PC-9 (cell line): ENCODE measurements at regions not wholly inside any gene's neighbourhood (a gene's known extent, or its start where the extent isn't known, plus 50 kb on each side); places are given as distances from the start of the nearest gene placed in this dataset.

Experiments used
- BruUV-seq: library from RNA; stranded (reverse); fragments of 400-500 nt; replicated peaks from 2 replicates; lab custom pipeline; 2021; lab: Mats Ljungman, UMichigan
- CTCF ChIA-PET: fragments of 300-600 bp; sonication (Branson Sonifier 250); formaldehyde crosslinking; loops from one replicate; lab custom pipeline; 2022; ENCODE audit warnings: antibody characterized with exemption; lab: Charles Lee
- POLR2A ChIA-PET: fragments of 300-600 bp; sonication (Branson Sonifier 250); formaldehyde crosslinking; loops from one replicate; lab custom pipeline; 2022; ENCODE audit warnings: antibody characterized with exemption; ENCODE audit not compliant: unreplicated experiment; lab: Charles Lee
- DNase-seq, 2 experiments: peaks; one replicate each; pipeline versions ENCODE4 v3.0.0 to v3.0.0-alpha.2; 2015 to 2022; ENCODE audit warnings: mixed read lengths in 1 of 2
- H2AFZ ChIP-seq: fragments of 200-600 bp; sonication (generic); 2 replicates; pipeline ENCODE4 v1.8.1; 2017; ENCODE audit warnings: antibody characterized with exemption
- H3F3A ChIP-seq: fragments of 200-600 bp; sonication (generic); 2 replicates; pipeline ENCODE4 v1.8.1; 2017; ENCODE audit warnings: antibody characterized with exemption, mild to moderate bottlenecking, low read depth; ENCODE audit not compliant: insufficient read depth
- H3K27ac ChIP-seq: fragments of 200-600 bp; sonication (generic); 2 replicates; pipeline ENCODE4 v1.6.1; 2016; ENCODE audit warnings: mixed run types
- H3K27me3 ChIP-seq: fragments of 200-600 bp; sonication (generic); 2 replicates; pipeline ENCODE4 v1.6.1; 2016; ENCODE audit warnings: low read depth, mixed run types; ENCODE audit not compliant: insufficient read depth
- H3K36me3 ChIP-seq: fragments of 200-600 bp; sonication (generic); 2 replicates; pipeline ENCODE4 v1.6.1; 2016; ENCODE audit warnings: low read depth, mixed run types
- H3K4me1 ChIP-seq: fragments of 200-600 bp; sonication (generic); replicated peaks from 2 replicates; pipeline ENCODE4 v1.6.1; 2016; ENCODE audit warnings: mixed run types; ENCODE audit not compliant: insufficient read depth
- H3K4me2 ChIP-seq: fragments of 200-600 bp; sonication (generic); 2 replicates; pipeline ENCODE4 v1.6.1; 2017; ENCODE audit warnings: mixed run types
- H3K4me3 ChIP-seq: fragments of 200-600 bp; sonication (generic); 2 replicates; pipeline ENCODE4 v1.6.1; 2016; ENCODE audit warnings: mixed run types
- H3K79me2 ChIP-seq: fragments of 200-600 bp; sonication (generic); 2 replicates; pipeline ENCODE4 v1.6.1; 2017; ENCODE audit warnings: low read depth, mixed run types
- H3K9me2 ChIP-seq: fragments of 200-600 bp; sonication (generic); 2 replicates; pipeline ENCODE4 v1.8.1; 2017; ENCODE audit warnings: mild to moderate bottlenecking; ENCODE audit not compliant: insufficient read depth
- H3K9me3 ChIP-seq: fragments of 200-600 bp; sonication (generic); 2 replicates; pipeline ENCODE4 v1.8.1; 2016; ENCODE audit warnings: low read depth; ENCODE audit not compliant: insufficient read depth
- H4K20me1 ChIP-seq: fragments of 200-600 bp; sonication (generic); 2 replicates; pipeline ENCODE4 v1.8.1; 2017; ENCODE audit not compliant: insufficient read depth
- EZH2 ChIP-seq: fragments of 200-600 bp; sonication (generic); IDR thresholded peaks from 2 replicates; pipeline ENCODE4 v1.8.0; 2017; ENCODE audit warnings: antibody characterized with exemption, low read depth
- intact Hi-C: fragments of 100-400 bp; cut with micrococcal nuclease; formaldehyde crosslinking; loops from one replicate; pipeline ENCODE4 v1.10.0; 2022; ENCODE audit not compliant: unreplicated experiment
- TF ChIP-seq, protein P1 (sequence below): fragments of 200-600 bp; sonication (generic); conservative IDR thresholded peaks from 2 replicates; pipeline ENCODE4 v1.6.1; 2017; ENCODE audit warnings: mixed run types, antibody characterized with exemption, mild to moderate bottlenecking, moderate library complexity

DNA sequence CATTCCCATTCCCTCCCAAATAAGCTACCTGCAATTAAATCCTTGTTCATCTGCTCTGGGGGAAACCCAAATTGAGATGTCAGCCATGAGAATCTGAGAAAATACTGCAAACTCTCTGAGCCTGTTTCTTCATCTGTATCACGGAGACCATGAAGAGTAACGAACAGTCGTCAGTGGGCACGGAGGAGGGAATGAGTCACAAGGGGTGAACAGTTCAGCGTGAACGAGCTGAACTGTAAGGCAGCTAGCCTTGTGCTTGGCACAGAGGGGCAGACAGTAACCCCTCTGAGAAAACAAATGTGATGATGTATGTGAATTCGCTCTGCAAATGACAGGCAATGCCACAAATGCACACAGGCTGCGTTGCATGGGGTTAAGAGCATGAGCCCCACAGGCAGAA, 288.7 kb downstream of the FOXO1 start:
- Histone ChIP-seq H3K4me3 (no peak overlapping the region), H3K9me2 (no peaks in the 10 kb centered on the region), H3K27ac (no peak overlapping the region), H3K27me3 (no peaks in the 10 kb centered on the region), H3K4me2 (no peak overlapping the region), H4K20me1 (no peaks in the 10 kb centered on the region), H3F3A (no peaks in the 10 kb centered on the region), H2AFZ (no peak overlapping the region), H3K4me1 (no peaks in the 10 kb centered on the region), H3K9me3 (no peaks in the 10 kb centered on the region), H3K36me3 (no peaks in the 10 kb centered on the region), H3K79me2 (no peaks in the 10 kb centered on the region)
- intact Hi-C loops: no loop called here
- POLR2A ChIA-PET: no interaction called here
- TF ChIP-seq EZH2: no peak
- DNase-seq: no peak
- BruUV-seq: no TSS peak
- CTCF ChIA-PET: no interaction called here

DNA sequence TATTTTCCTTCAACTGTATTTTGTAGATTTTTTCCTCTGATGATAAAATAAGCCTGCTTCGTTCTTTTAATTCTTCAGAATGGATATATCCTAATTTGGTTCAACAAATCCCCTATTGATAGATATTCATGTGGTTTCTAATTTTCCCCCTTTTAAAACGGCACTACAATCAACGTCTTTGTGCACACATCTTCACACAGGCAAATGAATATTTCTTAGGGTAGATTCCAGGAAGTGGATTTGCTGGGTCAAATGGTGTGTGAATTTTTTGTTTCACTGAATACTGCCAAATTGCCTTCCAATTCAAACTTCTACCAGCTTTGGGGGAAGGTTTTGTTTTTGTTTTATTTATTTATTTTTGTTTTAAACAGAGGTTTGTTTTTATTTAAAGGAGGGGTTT, 287.2 kb downstream of the FOXO1 start:
- Histone ChIP-seq H2AFZ (no peak overlapping the region), H3K4me1 (no peaks in the 10 kb centered on the region), H4K20me1 (no peaks in the 10 kb centered on the region), H3K27ac (no peak overlapping the region), H3K9me2 (no peaks in the 10 kb centered on the region), H3K27me3 (no peaks in the 10 kb centered on the region), H3K4me2 (no peak overlapping the region), H3K36me3 (no peaks in the 10 kb centered on the region), H3K79me2 (no peaks in the 10 kb centered on the region), H3K4me3 (no peak overlapping the region), H3F3A (no peaks in the 10 kb centered on the region), H3K9me3 (no peaks in the 10 kb centered on the region)
- POLR2A ChIA-PET: no interaction called here
- DNase-seq: no peak
- intact Hi-C loops: no loop called here
- no TSS peak for BruUV-seq
- CTCF ChIA-PET: no interaction called here
- no peak for TF ChIP-seq EZH2
- TF ChIP-seq, protein P1, sequence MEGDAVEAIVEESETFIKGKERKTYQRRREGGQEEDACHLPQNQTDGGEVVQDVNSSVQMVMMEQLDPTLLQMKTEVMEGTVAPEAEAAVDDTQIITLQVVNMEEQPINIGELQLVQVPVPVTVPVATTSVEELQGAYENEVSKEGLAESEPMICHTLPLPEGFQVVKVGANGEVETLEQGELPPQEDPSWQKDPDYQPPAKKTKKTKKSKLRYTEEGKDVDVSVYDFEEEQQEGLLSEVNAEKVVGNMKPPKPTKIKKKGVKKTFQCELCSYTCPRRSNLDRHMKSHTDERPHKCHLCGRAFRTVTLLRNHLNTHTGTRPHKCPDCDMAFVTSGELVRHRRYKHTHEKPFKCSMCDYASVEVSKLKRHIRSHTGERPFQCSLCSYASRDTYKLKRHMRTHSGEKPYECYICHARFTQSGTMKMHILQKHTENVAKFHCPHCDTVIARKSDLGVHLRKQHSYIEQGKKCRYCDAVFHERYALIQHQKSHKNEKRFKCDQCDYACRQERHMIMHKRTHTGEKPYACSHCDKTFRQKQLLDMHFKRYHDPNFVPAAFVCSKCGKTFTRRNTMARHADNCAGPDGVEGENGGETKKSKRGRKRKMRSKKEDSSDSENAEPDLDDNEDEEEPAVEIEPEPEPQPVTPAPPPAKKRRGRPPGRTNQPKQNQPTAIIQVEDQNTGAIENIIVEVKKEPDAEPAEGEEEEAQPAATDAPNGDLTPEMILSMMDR: no peak

GRCh38 chr13:40379794-40380578, 286.5 kb downstream of the FOXO1 start:
- H2AFZ ChIP-seq: no peak overlapping the region
- H3K4me3 ChIP-seq: no peak overlapping the region
- H3F3A ChIP-seq: no peaks in the 10 kb centered on the region
- no peak for DNase-seq
- H3K4me2 ChIP-seq: no peak overlapping the region
- no peaks in the 10 kb centered on the region for H3K79me2 ChIP-seq
- ChIA-PET CTCF (no interaction called here), POLR2A (no interaction called here)
- no peaks in the 10 kb centered on the region for H3K4me1 ChIP-seq
- no peaks in the 10 kb centered on the region for H3K36me3 ChIP-seq
- no peak for TF ChIP-seq EZH2
- TF ChIP-seq, protein P1: no peak
- no TSS peak for BruUV-seq
- no peaks in the 10 kb centered on the region for H3K27me3 ChIP-seq
- no peaks in the 10 kb centered on the region for H4K20me1 ChIP-seq
- H3K9me2 ChIP-seq: no peaks in the 10 kb centered on the region
- no peak overlapping the region for H3K27ac ChIP-seq
- intact Hi-C loops: no loop called here
- no peaks in the 10 kb centered on the region for H3K9me3 ChIP-seq
